ENCODE measurements at regions not wholly inside any gene's neighbourhood (a gene's known extent, or its start where the extent isn't known, plus 50 kb on each side); places are given as distances from the start of the nearest gene placed in this dataset. TPM values are rescaled to one million over a fixed set of nuclear protein-coding genes. Genes with fewer than 3 reads are reported as not detected.

- ATAC-seq (no peak), DNase-seq (no peak)
- Mint-ChIP-seq H3K27ac (no peak overlapping the region), H3K4me3 (no peak overlapping the region), H3K9me3 (ENCODE audit: low read depth) (no peaks in the 10 kb centered on the region), H3K4me1 (peaks cover 28% of the 10 kb centered on the region), H3K36me3 (peaks cover 3% of the 10 kb centered on the region), H3K27me3 (no peaks in the 10 kb centered on the region)
- CTCF ChIA-PET = no interaction called here
Measured at GRCh38 chr10:3838460-3839437, 53.7 kb upstream of the KLF6 start.

- ATAC-seq = no peak
- H3K4me3 Mint-ChIP-seq = no peak overlapping the region
- CTCF ChIA-PET = no interaction called here
- no peak for DNase-seq
- no peaks in the 10 kb centered on the region for H3K9me3 Mint-ChIP-seq (ENCODE audit: low read depth)
- no peak overlapping the region for H3K27ac Mint-ChIP-seq
- peaks cover 32% of the 10 kb centered on the region for H3K4me1 Mint-ChIP-seq
- H3K36me3 Mint-ChIP-seq = peaks cover 5% of the 10 kb centered on the region
- H3K27me3 Mint-ChIP-seq = no peaks in the 10 kb centered on the region
Measured at GRCh38 chr10:3837647-3838459, 52.8 kb upstream of the KLF6 start.

GRCh38 chr10:3836222-3836820 is 51.3 kb upstream of the KLF6 start:
- Mint-ChIP-seq H3K36me3 (peaks cover 7% of the 10 kb centered on the region), H3K27me3 (no peaks in the 10 kb centered on the region), H3K4me1 (peaks cover 45% of the 10 kb centered on the region), H3K9me3 (ENCODE audit: low read depth) (no peaks in the 10 kb centered on the region), H3K27ac (peak overlapping the region; percentile 77), H3K4me3 (peak overlapping the region; percentile 61)
- CTCF ChIA-PET = interaction anchor here (0.8 to 2.2 kb wide), 4 partner anchors 16 to 55 kb away, joined by 3 to 6 read pairs (median 4); no protein-coding TSS in a partner anchor
- DNase-seq = no peak
- peak; percentile 70 for ATAC-seq

- Mint-ChIP-seq H3K9me3 (ENCODE audit: low read depth) (no peaks in the 10 kb centered on the region), H3K36me3 (peaks cover 7% of the 10 kb centered on the region), H3K4me1 (peaks cover 45% of the 10 kb centered on the region), H3K27me3 (no peaks in the 10 kb centered on the region), H3K4me3 (peak overlapping the region; percentile 61), H3K27ac (peak overlapping the region; percentile 77)
- ATAC-seq (peak; percentile 35), DNase-seq (no peak)
- CTCF ChIA-PET = interaction anchor here (0.8 to 2.2 kb wide), 5 partner anchors 10 to 54 kb away, joined by 3 to 6 read pairs (median 4); no protein-coding TSS in a partner anchor
Measured at GRCh38 chr10:3835770-3836169, 50.8 kb upstream of the KLF6 start.

- no peak for ATAC-seq
- CTCF ChIA-PET = interaction anchor here (1.3 to 2.2 kb wide), 4 partner anchors 10 to 53 kb away, joined by 3 to 6 read pairs (median 4); no protein-coding TSS in a partner anchor
- H3K27me3 Mint-ChIP-seq = no peaks in the 10 kb centered on the region
- H3K27ac Mint-ChIP-seq = no peak overlapping the region
- no peaks in the 10 kb centered on the region for H3K9me3 Mint-ChIP-seq (ENCODE audit: low read depth)
- peaks cover 49% of the 10 kb centered on the region for H3K4me1 Mint-ChIP-seq
- no peak overlapping the region for H3K4me3 Mint-ChIP-seq
- DNase-seq = no peak
- H3K36me3 Mint-ChIP-seq = peaks cover 7% of the 10 kb centered on the region
Measured at GRCh38 chr10:3834947-3835346, 49.9 kb upstream of the KLF6 start.

Small RNA genes lying in the stretch of these regions (microRNA-seq; reads per million reads assigned to microRNA genes)
- gene MIR6078 = not detected
